Left hindlimb (tissue), 1 donor: ENCODE measurements at regions not wholly inside any gene's neighbourhood (a gene's known extent, or its start where the extent isn't known, plus 50 kb on each side); places are given as distances from the start of the nearest gene placed in this dataset.
"Not testable (repeated sequence)": the region's sequence is repeated elsewhere in the genome, so short reads cannot be mapped to it uniquely, and the experiment has no call there.

Source experiments
- DNase-seq: peaks from one replicate; pipeline ENCODE4 v3.0.0-alpha.2; 2018

DNA sequence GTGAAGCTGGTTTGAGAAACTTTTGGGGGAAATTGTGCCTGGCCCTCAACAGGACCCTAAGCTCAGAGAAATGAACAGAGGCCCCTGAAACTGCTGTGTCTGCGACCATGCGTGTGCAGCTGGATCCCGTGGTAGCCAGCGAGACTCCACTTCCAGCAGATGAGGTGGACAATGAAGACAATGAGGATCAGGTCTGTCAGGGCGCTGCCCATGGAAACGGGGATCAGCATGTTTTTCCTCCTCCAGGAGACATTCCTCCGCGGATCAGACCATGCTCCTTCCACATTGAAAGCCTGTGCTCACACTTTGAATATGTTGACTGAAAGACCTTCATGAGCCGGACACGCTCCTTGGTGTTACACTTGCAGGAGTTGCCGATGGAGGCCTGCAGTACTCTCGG, 1439.8 kb upstream of the ALCAM start:
- no peak for DNase-seq

GRCh38 chr3:103927896-103928295, 1438.8 kb upstream of the ALCAM start:
- DNase-seq = no peak

- DNase-seq = no peak
Observed at GRCh38 chr3:103937094-103937493, 1429.6 kb upstream of the ALCAM start.

GRCh38 chr3:103947062-103947461, 1419.6 kb upstream of the ALCAM start:
- DNase-seq = no peak

- no peak for DNase-seq
Observed at GRCh38 chr3:103949693-103950092, 1417.0 kb upstream of the ALCAM start.

GRCh38 chr3:103950676-103951075, 1416.0 kb upstream of the ALCAM start:
- no peak for DNase-seq

DNA sequence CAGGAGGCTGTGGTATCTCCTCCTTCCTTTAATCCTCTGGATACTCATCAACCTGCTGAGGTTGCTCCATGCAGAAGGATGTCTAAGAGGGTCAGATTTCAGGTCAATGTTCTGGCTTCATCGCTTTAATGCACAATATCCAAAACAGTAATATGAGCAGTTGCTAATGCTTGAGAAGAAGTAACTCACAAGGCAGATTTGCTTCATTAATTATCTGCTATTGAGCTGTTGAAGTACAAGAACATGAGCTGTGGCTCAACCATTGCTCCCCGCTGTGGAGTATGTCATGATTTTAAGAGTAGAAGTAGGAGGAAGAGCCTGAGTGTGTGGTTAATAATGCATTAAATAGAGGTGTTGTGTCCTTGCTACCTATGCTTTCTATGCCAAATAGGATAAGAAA, 1412.9 kb upstream of the ALCAM start:
- no peak for DNase-seq

- no peak for DNase-seq
Observed at GRCh38 chr3:103960819-103961218, 1405.9 kb upstream of the ALCAM start.

GRCh38 chr3:103963599-103963998, 1403.1 kb upstream of the ALCAM start:
- DNase-seq = no peak

- no peak for DNase-seq
Observed at GRCh38 chr3:103965764-103966163, 1400.9 kb upstream of the ALCAM start.

- no peak for DNase-seq
Observed at GRCh38 chr3:103966749-103967148, 1400.0 kb upstream of the ALCAM start.

- DNase-seq = no peak
Observed at GRCh38 chr3:103968131-103968530, 1398.6 kb upstream of the ALCAM start.

- no peak for DNase-seq
Observed at GRCh38 chr3:103968751-103969150, 1398.0 kb upstream of the ALCAM start.

- no peak for DNase-seq
Observed at GRCh38 chr3:103976931-103977339, 1389.8 kb upstream of the ALCAM start.

DNA sequence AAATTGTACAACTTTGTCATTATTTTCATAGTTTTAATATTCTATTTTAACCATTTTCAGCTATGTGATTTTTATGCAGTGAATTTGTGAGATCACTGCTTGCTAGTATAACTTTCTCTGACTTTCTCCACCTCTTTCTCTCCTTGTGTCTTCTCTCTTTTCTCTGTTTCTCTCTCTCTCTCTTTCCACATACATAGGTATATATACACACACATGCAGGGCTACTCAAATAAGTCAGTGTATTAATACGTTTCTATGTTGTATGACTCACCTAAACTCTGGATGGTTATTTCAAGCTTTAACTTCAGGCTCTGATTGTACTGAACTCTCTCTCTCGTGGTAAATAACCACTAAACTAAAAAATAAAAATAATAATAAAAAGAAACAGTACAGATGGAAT, 1389.3 kb upstream of the ALCAM start:
- DNase-seq = no peak

DNA sequence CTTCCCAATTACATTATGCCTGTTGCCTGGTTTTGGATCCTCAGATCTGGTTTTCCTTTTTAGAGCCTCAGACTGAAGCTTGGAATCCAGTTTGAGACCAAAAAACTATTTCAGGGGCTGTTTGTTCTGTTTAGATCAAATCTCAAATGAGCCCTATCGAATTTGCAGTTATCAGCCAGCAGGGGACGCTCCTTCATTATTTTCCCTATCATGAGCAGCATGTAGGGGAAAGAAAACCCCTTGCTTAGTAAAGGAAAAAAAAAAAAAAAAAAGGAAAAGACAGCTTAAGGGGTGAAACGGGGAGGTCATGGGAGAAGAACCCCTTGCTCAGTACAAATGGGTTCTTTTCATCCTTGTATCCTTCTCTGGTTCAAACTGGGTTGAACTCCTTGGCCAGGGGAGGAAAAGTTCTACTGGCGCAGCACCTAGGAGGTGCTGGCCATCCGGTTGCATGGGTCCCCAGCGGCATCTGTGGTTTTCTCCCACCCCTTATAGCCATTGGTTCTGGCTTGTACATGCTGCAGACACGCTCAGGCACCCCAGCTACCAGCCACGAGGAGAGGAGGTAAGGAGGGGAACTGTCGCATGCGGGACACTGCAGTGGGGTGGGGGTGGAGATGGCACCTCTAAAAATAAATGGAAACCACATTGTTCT, 1375.1 kb upstream of the ALCAM start:
- DNase-seq = no peak

GRCh38 chr3:103992469-103992868, 1374.2 kb upstream of the ALCAM start:
- DNase-seq = no peak

- DNase-seq = no peak
Observed at GRCh38 chr3:104004956-104005355, 1361.8 kb upstream of the ALCAM start.

GRCh38 chr3:104005815-104006214, 1360.9 kb upstream of the ALCAM start:
- DNase-seq = no peak

DNA sequence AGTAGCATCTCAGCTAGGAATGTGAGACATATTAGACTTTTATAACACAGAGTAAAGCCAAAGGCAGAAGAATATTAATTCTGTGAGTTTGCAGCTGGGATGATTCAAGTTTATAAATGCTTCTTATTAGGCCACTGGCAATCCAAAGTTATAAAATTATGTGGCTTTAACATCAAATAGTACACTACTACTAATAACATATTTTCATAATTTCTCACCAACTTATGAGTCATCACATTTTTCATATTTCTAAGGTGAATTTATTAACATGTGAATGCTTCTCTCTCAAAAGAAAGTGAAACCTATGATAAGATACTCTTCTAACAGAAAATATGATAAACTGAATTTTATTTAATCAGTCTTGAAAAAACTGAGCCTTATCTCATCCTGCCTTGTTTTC, 1348.2 kb upstream of the ALCAM start:
- no peak for DNase-seq

DNA sequence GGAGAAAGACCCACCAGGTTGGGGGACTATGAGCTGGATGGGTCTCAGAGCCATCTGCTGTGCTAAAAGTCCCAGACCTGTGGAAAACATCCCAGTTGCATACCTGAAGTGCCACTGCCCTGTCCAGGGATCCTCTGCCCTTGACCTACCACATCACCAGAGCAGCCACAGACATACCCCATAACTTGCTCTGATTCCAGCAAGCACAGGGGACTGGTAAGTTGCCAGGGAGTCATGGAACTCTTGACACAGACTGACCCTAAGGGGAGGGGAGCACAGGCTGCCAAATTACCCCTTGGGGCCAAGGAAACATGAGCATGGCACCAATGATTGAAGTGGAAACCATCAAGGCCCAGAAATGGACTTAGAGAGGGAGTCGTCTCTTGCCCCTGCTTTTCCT, 1335.1 kb upstream of the ALCAM start:
- DNase-seq = no peak

DNA sequence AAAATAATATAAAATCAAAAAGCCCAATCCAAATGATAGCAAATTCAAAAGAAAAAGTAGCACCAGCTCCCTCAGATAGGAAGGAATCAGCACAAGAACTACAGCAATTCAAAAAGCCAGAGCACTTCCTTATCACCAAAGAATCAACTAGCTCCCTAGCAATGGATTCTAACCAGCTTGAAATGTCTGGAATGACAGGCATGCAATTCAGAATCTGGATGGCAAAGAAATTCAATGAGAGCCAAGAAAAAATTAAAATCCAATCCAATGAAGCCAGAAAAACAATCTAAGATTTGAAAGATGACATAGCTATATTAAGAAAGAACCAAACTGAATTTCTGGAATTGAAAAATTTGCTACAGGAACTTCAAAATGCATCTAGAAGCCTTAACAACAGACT, 1334.4 kb upstream of the ALCAM start:
- DNase-seq = no peak

GRCh38 chr3:104040896-104041295, 1325.8 kb upstream of the ALCAM start:
- DNase-seq = no peak

GRCh38 chr3:104043001-104043543, 1323.6 kb upstream of the ALCAM start:
- not testable (repeated sequence) for DNase-seq

DNA sequence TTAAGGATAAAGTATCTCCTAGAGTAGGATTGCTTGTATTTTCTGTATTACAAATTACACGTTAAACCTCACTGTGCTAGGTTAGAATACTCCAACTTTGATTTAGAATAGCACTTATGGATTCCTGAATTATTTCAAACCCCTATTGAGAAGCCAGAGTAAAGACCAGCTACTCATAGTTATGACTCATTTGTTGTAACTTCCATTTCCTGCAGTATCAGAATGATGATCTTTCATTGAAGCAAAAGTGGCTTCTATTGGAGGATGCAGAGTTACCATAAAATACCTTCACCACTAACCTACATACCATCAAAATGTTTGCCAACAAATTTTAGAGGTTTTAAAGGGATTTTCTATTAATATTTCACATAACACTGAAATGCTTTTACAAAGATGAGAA, 1322.7 kb upstream of the ALCAM start:
- DNase-seq = no peak
